Right hindlimb (tissue), 1 donor: ENCODE measurements at regions not wholly inside any gene's neighbourhood (a gene's known extent, or its start where the extent isn't known, plus 50 kb on each side); places are given as distances from the start of the nearest gene placed in this dataset.
"Not testable (repeated sequence)": the region's sequence is repeated elsewhere in the genome, so short reads cannot be mapped to it uniquely, and the experiment has no call there.

Experiments
- DNase-seq: peaks from one replicate; pipeline ENCODE4 v3.0.0-alpha.2; 2018

GRCh38 chr5:52255308-52255707 lies 532.4 kb upstream of the ITGA1 start:
- DNase-seq = no peak

GRCh38 chr5:52262844-52263243 lies 524.9 kb upstream of the ITGA1 start:
- DNase-seq = no peak

- DNase-seq = no peak
Measured at GRCh38 chr5:52269401-52269800, 518.3 kb upstream of the ITGA1 start.

GRCh38 chr5:52269859-52270258 lies 517.9 kb upstream of the ITGA1 start:
- no peak for DNase-seq

GRCh38 chr5:52275639-52276038 lies 512.1 kb upstream of the ITGA1 start:
- no peak for DNase-seq

- DNase-seq = no peak
Measured at GRCh38 chr5:52277101-52277500, 510.6 kb upstream of the ITGA1 start.

- no peak for DNase-seq
Measured at GRCh38 chr5:52282647-52283046, 505.1 kb upstream of the ITGA1 start.

- no peak for DNase-seq
Measured at GRCh38 chr5:52283221-52283620, 504.5 kb upstream of the ITGA1 start.

- no peak for DNase-seq
Measured at GRCh38 chr5:52300703-52301372, 486.9 kb upstream of the ITGA1 start.

- not testable (repeated sequence) for DNase-seq
Measured at GRCh38 chr5:52304816-52305215, 482.9 kb upstream of the ITGA1 start.

GRCh38 chr5:52328220-52328806 lies 459.4 kb upstream of the ITGA1 start:
- DNase-seq = no peak

GRCh38 chr5:52331725-52332124 lies 456.0 kb upstream of the ITGA1 start:
- no peak for DNase-seq

GRCh38 chr5:52334367-52334766 lies 453.3 kb upstream of the ITGA1 start:
- no peak for DNase-seq

GRCh38 chr5:52339285-52339684 lies 448.4 kb upstream of the ITGA1 start:
- DNase-seq = no peak

GRCh38 chr5:52342361-52342760 lies 445.4 kb upstream of the ITGA1 start:
- no peak for DNase-seq

GRCh38 chr5:52356311-52356918 lies 431.3 kb upstream of the ITGA1 start:
- DNase-seq = no peak

- DNase-seq = no peak
Measured at GRCh38 chr5:52359261-52359660, 428.5 kb upstream of the ITGA1 start.

- no peak for DNase-seq
Measured at GRCh38 chr5:52360985-52361384, 426.7 kb upstream of the ITGA1 start.

- DNase-seq = no peak
Measured at GRCh38 chr5:52374286-52374685, 413.4 kb upstream of the ITGA1 start.

- no peak for DNase-seq
Measured at GRCh38 chr5:52375969-52376368, 411.7 kb upstream of the ITGA1 start.

- DNase-seq = no peak
Measured at GRCh38 chr5:52376592-52376991, 411.1 kb upstream of the ITGA1 start.

GRCh38 chr5:52378237-52378636 lies 409.5 kb upstream of the ITGA1 start:
- DNase-seq = no peak

- no peak for DNase-seq
Measured at GRCh38 chr5:52388349-52388748, 399.4 kb upstream of the ITGA1 start.

- no peak for DNase-seq
Measured at GRCh38 chr5:52392321-52392720, 395.4 kb upstream of the ITGA1 start.

- DNase-seq = no peak
Measured at GRCh38 chr5:52409835-52410234, 377.9 kb upstream of the ITGA1 start.
